GM19468 (cell line): ENCODE measurements at regions not wholly inside any gene's neighbourhood (a gene's known extent, or its start where the extent isn't known, plus 50 kb on each side); places are given as distances from the start of the nearest gene placed in this dataset.
"Not testable (repeated sequence)": the region's sequence is repeated elsewhere in the genome, so short reads cannot be mapped to it uniquely, and the experiment has no call there.

Experiments used
- ATAC-seq: cut with Tn5 transposase; IDR thresholded peaks from one replicate; pipeline ENCODE4 v1.9.1; 2021; ENCODE audit warnings: mild to moderate bottlenecking, moderate library complexity, moderate number of reproducible peaks; ENCODE audit not compliant: unreplicated experiment; ENCODE audit errors: extremely low read depth

GRCh38 chr3:178117641-178118040, 418.6 kb upstream of the KCNMB2 start:
- no peak for ATAC-seq

GRCh38 chr3:178119608-178120295, 416.5 kb upstream of the KCNMB2 start:
- not testable (repeated sequence) for ATAC-seq

GRCh38 chr3:178120367-178120766, 415.9 kb upstream of the KCNMB2 start:
- no peak for ATAC-seq

- ATAC-seq = no peak
Measured at GRCh38 chr3:178126686-178127085, 409.6 kb upstream of the KCNMB2 start.

- no peak for ATAC-seq
Measured at GRCh38 chr3:178127221-178127620, 409.0 kb upstream of the KCNMB2 start.

GRCh38 chr3:178129109-178129508, 407.1 kb upstream of the KCNMB2 start:
- ATAC-seq = no peak

- ATAC-seq = no peak
Measured at GRCh38 chr3:178131801-178132200, 404.4 kb upstream of the KCNMB2 start.

- ATAC-seq = no peak
Measured at GRCh38 chr3:178137206-178137605, 399.0 kb upstream of the KCNMB2 start.

- no peak for ATAC-seq
Measured at GRCh38 chr3:178137831-178138230, 398.4 kb upstream of the KCNMB2 start.

- no peak for ATAC-seq
Measured at GRCh38 chr3:178139116-178139515, 397.1 kb upstream of the KCNMB2 start.

GRCh38 chr3:178140531-178141304, 395.5 kb upstream of the KCNMB2 start:
- no peak for ATAC-seq

GRCh38 chr3:178141305-178141684, 394.9 kb upstream of the KCNMB2 start:
- ATAC-seq = not testable (repeated sequence)

GRCh38 chr3:178146406-178146831, 389.8 kb upstream of the KCNMB2 start:
- ATAC-seq = no peak

- no peak for ATAC-seq
Measured at GRCh38 chr3:178147001-178147400, 389.2 kb upstream of the KCNMB2 start.

- ATAC-seq = no peak
Measured at GRCh38 chr3:178152031-178152806, 384.0 kb upstream of the KCNMB2 start.

- ATAC-seq = no peak
Measured at GRCh38 chr3:178152988-178153387, 383.2 kb upstream of the KCNMB2 start.

- no peak for ATAC-seq
Measured at GRCh38 chr3:178155521-178155920, 380.7 kb upstream of the KCNMB2 start.

- no peak for ATAC-seq
Measured at GRCh38 chr3:178156301-178156700, 379.9 kb upstream of the KCNMB2 start.

- no peak for ATAC-seq
Measured at GRCh38 chr3:178159691-178160220, 376.5 kb upstream of the KCNMB2 start.

- ATAC-seq = no peak
Measured at GRCh38 chr3:178169421-178169820, 366.8 kb upstream of the KCNMB2 start.
